ENCODE measurements at regions not wholly inside any gene's neighbourhood (a gene's known extent, or its start where the extent isn't known, plus 50 kb on each side); places are given as distances from the start of the nearest gene placed in this dataset.

DNA sequence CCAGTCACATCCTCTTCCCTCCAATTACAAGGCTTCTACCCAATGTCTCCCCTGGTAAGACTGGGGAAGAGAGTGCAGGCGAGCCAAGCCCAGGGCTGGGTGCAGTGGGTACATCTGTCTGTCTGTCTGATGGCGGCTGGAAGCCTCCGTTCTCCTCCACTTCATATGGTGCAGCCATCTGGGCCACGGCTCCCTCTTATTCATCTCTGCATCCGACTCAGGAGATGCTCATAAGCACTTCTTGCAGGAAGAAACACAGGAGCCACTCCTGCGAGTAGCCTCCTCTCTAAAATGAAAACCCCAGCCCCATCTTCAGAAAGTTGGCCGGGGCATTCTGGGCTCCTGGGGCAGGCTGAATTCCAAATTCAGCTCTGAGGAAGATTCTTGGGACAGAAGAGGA is 67.5 kb upstream of the SLC6A6 start:
- no peak for TF ChIP-seq CTCF (IDR thresholded peaks at IDR 0.05)
- TF ChIP-seq POLR2A (IDR thresholded peaks at IDR 0.05): no peak

All from breast epithelium (tissue), 3 donors.